ENCODE measurements at regions not wholly inside any gene's neighbourhood (a gene's known extent, or its start where the extent isn't known, plus 50 kb on each side); places are given as distances from the start of the nearest gene placed in this dataset.

DNA sequence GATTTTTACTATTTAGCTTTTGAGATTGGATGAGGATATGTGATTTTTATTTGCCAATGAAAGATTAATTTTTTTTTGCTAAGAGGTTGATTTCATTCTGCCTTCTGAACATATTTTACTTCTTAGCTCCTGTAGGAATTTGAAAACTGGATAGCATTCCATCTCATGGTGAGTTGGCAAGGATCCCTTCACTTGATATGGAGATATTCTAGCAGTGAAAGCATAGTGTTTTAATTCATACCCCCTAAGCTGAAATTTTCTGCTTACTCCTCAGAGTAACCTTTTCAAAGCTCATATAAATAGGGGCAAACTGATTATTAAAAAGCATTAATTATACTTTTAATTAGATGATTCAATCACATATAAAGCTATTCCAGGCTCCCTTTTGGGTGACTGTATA is 61.0 kb upstream of the KCNJ3 start:
- no peaks in the 10 kb centered on the region for H3K36me3 Mint-ChIP-seq (ENCODE audit: unreplicated experiment)
- no peak for DNase-seq
- no peaks in the 10 kb centered on the region for H3K27me3 Mint-ChIP-seq (ENCODE audit: unreplicated experiment)
- no peaks in the 10 kb centered on the region for H3K4me1 Mint-ChIP-seq (ENCODE audit: low read depth, unreplicated experiment)
- no peaks in the 10 kb centered on the region for H3K9me3 Mint-ChIP-seq (ENCODE audit: unreplicated experiment)
- no peak overlapping the region for H3K4me3 Mint-ChIP-seq (ENCODE audit: unreplicated experiment)
- H3K27ac Mint-ChIP-seq (ENCODE audit: unreplicated experiment): no peak overlapping the region
- TF ChIP-seq, protein P1, sequence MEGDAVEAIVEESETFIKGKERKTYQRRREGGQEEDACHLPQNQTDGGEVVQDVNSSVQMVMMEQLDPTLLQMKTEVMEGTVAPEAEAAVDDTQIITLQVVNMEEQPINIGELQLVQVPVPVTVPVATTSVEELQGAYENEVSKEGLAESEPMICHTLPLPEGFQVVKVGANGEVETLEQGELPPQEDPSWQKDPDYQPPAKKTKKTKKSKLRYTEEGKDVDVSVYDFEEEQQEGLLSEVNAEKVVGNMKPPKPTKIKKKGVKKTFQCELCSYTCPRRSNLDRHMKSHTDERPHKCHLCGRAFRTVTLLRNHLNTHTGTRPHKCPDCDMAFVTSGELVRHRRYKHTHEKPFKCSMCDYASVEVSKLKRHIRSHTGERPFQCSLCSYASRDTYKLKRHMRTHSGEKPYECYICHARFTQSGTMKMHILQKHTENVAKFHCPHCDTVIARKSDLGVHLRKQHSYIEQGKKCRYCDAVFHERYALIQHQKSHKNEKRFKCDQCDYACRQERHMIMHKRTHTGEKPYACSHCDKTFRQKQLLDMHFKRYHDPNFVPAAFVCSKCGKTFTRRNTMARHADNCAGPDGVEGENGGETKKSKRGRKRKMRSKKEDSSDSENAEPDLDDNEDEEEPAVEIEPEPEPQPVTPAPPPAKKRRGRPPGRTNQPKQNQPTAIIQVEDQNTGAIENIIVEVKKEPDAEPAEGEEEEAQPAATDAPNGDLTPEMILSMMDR (IDR thresholded peaks at IDR 0.05; ENCODE audit: partially characterized antibody, unreplicated experiment): no peak

GRCh38 chr2:154638783-154639182 is 59.7 kb upstream of the KCNJ3 start:
- TF ChIP-seq, protein P1 (IDR thresholded peaks at IDR 0.05; ENCODE audit: partially characterized antibody, unreplicated experiment): no peak
- Mint-ChIP-seq H3K27ac (ENCODE audit: unreplicated experiment) (no peak overlapping the region), H3K27me3 (ENCODE audit: unreplicated experiment) (no peaks in the 10 kb centered on the region), H3K4me1 (ENCODE audit: low read depth, unreplicated experiment) (no peaks in the 10 kb centered on the region), H3K36me3 (ENCODE audit: unreplicated experiment) (no peaks in the 10 kb centered on the region), H3K9me3 (ENCODE audit: unreplicated experiment) (no peaks in the 10 kb centered on the region), H3K4me3 (ENCODE audit: unreplicated experiment) (no peak overlapping the region)
- DNase-seq: no peak

GRCh38 chr2:154640000-154640399 is 58.5 kb upstream of the KCNJ3 start:
- Mint-ChIP-seq H3K27me3 (ENCODE audit: unreplicated experiment) (no peaks in the 10 kb centered on the region), H3K36me3 (ENCODE audit: unreplicated experiment) (no peaks in the 10 kb centered on the region), H3K27ac (ENCODE audit: unreplicated experiment) (no peak overlapping the region), H3K4me1 (ENCODE audit: low read depth, unreplicated experiment) (no peaks in the 10 kb centered on the region), H3K9me3 (ENCODE audit: unreplicated experiment) (no peaks in the 10 kb centered on the region), H3K4me3 (ENCODE audit: unreplicated experiment) (no peak overlapping the region)
- TF ChIP-seq, protein P1 (IDR thresholded peaks at IDR 0.05; ENCODE audit: partially characterized antibody, unreplicated experiment): no peak
- DNase-seq: no peak
